ENCODE measurements at regions not wholly inside any gene's neighbourhood (a gene's known extent, or its start where the extent isn't known, plus 50 kb on each side); places are given as distances from the start of the nearest gene placed in this dataset.
A peak's percentile ranks its signal among the peaks of the same experiment; 100 is the strongest.

DNA sequence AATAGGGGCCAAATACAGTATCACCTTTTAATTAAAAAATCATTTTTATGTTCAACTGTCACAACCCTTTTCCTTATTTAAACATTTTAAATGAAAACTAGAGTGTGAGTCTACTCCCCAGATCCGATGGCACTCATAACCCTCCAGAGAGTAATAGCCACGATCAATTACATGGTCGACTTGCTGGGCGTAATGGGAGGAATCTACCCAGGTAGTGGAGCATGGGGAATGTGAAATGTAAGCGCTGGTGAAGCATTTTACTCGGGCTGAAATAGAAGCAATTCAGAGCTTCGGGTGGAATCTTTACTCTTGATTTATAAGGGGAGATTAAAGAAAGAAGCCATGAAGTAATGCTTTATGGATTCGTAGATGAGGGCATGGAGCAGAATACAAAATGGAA lies 321.9 kb downstream of the ACTR3B start:
- no peak overlapping the region for H3K4me3 Mint-ChIP-seq (ENCODE audit: unreplicated experiment)
- no peak overlapping the region for H3K27ac Mint-ChIP-seq (ENCODE audit: unreplicated experiment)
- no peaks in the 10 kb centered on the region for H3K4me1 Mint-ChIP-seq (ENCODE audit: unreplicated experiment)
- TF ChIP-seq, protein P1, sequence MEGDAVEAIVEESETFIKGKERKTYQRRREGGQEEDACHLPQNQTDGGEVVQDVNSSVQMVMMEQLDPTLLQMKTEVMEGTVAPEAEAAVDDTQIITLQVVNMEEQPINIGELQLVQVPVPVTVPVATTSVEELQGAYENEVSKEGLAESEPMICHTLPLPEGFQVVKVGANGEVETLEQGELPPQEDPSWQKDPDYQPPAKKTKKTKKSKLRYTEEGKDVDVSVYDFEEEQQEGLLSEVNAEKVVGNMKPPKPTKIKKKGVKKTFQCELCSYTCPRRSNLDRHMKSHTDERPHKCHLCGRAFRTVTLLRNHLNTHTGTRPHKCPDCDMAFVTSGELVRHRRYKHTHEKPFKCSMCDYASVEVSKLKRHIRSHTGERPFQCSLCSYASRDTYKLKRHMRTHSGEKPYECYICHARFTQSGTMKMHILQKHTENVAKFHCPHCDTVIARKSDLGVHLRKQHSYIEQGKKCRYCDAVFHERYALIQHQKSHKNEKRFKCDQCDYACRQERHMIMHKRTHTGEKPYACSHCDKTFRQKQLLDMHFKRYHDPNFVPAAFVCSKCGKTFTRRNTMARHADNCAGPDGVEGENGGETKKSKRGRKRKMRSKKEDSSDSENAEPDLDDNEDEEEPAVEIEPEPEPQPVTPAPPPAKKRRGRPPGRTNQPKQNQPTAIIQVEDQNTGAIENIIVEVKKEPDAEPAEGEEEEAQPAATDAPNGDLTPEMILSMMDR (IDR thresholded peaks at IDR 0.05), result no peak
- no peak for DNase-seq (ENCODE audit: extremely low spot score, unreplicated experiment)
- H3K9me3 Mint-ChIP-seq (ENCODE audit: unreplicated experiment), result peaks cover 50% of the 10 kb centered on the region
- peaks cover 2% of the 10 kb centered on the region for H3K36me3 Mint-ChIP-seq (ENCODE audit: unreplicated experiment)
- no peaks in the 10 kb centered on the region for H3K27me3 Mint-ChIP-seq (ENCODE audit: unreplicated experiment)

DNA sequence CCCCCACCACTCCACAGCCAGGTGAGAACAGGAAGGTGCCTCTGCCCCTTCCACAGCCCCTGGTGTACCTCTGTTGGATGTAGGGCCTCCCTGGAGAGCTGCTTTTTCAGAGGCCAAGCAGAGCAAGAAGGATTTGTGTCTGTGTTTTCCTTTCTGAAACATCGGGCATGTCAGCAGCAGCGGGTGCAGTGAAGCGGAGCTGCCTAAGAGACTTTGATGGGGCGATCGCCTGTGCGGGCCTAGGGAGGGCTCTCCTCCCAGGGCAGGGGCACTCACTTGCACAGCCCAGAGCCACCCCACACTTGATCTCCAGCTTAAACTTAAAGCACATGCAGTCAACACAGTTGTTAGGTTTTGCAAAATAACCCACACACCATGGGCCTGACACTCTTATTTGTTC lies 324.7 kb downstream of the ACTR3B start:
- Mint-ChIP-seq H3K27ac (ENCODE audit: unreplicated experiment) (no peak overlapping the region), H3K36me3 (ENCODE audit: unreplicated experiment) (peaks cover 2% of the 10 kb centered on the region), H3K9me3 (ENCODE audit: unreplicated experiment) (peaks cover 52% of the 10 kb centered on the region), H3K27me3 (ENCODE audit: unreplicated experiment) (no peaks in the 10 kb centered on the region), H3K4me1 (ENCODE audit: unreplicated experiment) (no peaks in the 10 kb centered on the region), H3K4me3 (ENCODE audit: unreplicated experiment) (no peak overlapping the region)
- TF ChIP-seq, protein P1 (IDR thresholded peaks at IDR 0.05), result no peak
- no peak for DNase-seq (ENCODE audit: extremely low spot score, unreplicated experiment)

DNA sequence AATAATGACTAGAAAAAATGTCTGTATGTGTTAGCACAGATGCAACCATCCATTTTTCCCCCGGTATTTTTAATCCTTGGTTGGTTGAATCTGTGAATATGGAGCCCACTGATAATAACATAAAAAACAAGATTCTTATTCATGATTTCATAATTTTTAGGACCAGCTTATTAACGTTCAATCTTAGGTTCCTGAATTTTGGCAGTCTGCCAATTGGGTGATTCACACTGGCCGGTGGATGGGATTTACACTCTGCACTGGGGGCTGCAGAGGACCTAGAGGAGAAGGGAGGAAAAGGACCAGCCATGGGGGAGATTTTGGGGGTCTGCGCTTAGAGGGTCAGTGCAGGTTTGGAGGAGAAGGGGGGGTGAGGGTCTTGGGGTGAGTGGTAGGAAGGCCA lies 327.9 kb downstream of the ACTR3B start:
- peaks cover 43% of the 10 kb centered on the region for H3K9me3 Mint-ChIP-seq (ENCODE audit: unreplicated experiment)
- DNase-seq (ENCODE audit: extremely low spot score, unreplicated experiment), result no peak
- TF ChIP-seq, protein P1 (IDR thresholded peaks at IDR 0.05), result no peak
- H3K4me1 Mint-ChIP-seq (ENCODE audit: unreplicated experiment), result no peaks in the 10 kb centered on the region
- no peak overlapping the region for H3K27ac Mint-ChIP-seq (ENCODE audit: unreplicated experiment)
- H3K36me3 Mint-ChIP-seq (ENCODE audit: unreplicated experiment), result peaks cover 2% of the 10 kb centered on the region
- H3K4me3 Mint-ChIP-seq (ENCODE audit: unreplicated experiment), result no peak overlapping the region
- H3K27me3 Mint-ChIP-seq (ENCODE audit: unreplicated experiment), result no peaks in the 10 kb centered on the region

DNA sequence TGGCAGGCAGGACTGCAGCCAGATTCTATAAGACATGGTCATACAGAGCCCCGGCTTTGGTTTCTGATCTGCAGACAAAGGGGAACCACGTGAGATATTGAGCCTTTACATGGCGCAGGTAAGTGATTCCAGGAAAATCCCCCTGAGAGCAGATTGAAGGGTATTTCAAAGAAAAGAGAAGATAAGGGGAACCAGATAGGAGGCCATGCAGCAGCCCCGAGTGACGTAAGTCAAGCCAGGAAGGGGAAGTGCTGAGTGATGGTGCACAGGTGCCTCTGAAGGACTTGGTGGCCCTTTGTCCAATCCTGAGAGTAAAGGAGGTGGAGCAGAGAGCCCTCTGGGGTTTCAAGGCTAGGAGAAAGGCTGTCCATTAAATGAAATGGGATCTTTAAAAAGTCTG lies 329.0 kb downstream of the ACTR3B start:
- no peak for DNase-seq (ENCODE audit: extremely low spot score, unreplicated experiment)
- Mint-ChIP-seq H3K4me1 (ENCODE audit: unreplicated experiment) (no peaks in the 10 kb centered on the region), H3K27ac (ENCODE audit: unreplicated experiment) (no peak overlapping the region), H3K36me3 (ENCODE audit: unreplicated experiment) (peaks cover 2% of the 10 kb centered on the region), H3K27me3 (ENCODE audit: unreplicated experiment) (no peaks in the 10 kb centered on the region), H3K9me3 (ENCODE audit: unreplicated experiment) (peaks cover 41% of the 10 kb centered on the region), H3K4me3 (ENCODE audit: unreplicated experiment) (no peak overlapping the region)
- TF ChIP-seq, protein P1 (IDR thresholded peaks at IDR 0.05), result no peak

DNA sequence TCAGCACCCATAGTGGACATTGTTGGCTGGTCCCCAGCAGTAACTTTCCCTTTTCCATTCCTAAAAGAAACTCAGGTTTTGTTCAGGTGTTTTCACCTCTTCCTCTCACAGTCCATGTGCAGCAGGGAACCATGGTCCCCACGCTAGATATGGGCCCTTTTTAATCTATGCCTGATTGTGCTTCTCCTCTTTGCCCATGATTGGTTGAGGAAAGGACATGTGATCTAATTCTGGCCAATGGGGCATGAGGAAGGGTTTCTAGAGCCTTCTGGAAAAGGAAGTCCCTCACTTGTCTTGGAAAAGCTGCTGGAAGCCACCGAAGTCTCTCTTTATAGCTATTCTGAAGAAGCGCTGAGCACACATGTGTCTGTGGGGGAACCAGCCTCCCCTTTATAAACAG lies 330.7 kb downstream of the ACTR3B start:
- Mint-ChIP-seq H3K9me3 (ENCODE audit: unreplicated experiment) (peaks cover 49% of the 10 kb centered on the region), H3K27ac (ENCODE audit: unreplicated experiment) (no peak overlapping the region), H3K36me3 (ENCODE audit: unreplicated experiment) (peaks cover 2% of the 10 kb centered on the region), H3K4me1 (ENCODE audit: unreplicated experiment) (no peaks in the 10 kb centered on the region), H3K27me3 (ENCODE audit: unreplicated experiment) (no peaks in the 10 kb centered on the region), H3K4me3 (ENCODE audit: unreplicated experiment) (no peak overlapping the region)
- DNase-seq (ENCODE audit: extremely low spot score, unreplicated experiment), result peak; percentile 34
- TF ChIP-seq, protein P1 (IDR thresholded peaks at IDR 0.05), result no peak

All from osteocyte (in vitro differentiated cells).